ENCODE measurements at regions not wholly inside any gene's neighbourhood (a gene's known extent, or its start where the extent isn't known, plus 50 kb on each side); places are given as distances from the start of the nearest gene placed in this dataset.

DNA sequence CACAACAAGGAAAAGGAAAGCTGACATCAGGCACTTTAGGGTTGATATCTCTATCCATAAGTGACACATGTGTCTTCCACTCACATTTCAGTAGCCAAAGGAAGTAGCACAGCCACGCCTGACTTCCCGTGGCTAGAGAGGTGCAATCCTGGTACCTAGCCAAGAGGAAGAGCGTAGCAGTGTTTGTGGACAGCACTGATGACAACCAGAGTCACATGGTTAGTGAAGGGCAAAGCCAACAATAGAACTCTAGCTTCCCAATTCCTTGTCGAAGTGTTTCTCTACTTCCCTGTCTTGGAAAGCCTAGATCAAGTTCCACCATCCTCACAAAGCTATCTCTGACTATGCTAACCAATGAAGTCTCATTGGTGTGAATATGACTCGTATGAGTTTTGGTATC is 189.2 kb downstream of the RSL24D1 start:
- TF ChIP-seq, protein P1, sequence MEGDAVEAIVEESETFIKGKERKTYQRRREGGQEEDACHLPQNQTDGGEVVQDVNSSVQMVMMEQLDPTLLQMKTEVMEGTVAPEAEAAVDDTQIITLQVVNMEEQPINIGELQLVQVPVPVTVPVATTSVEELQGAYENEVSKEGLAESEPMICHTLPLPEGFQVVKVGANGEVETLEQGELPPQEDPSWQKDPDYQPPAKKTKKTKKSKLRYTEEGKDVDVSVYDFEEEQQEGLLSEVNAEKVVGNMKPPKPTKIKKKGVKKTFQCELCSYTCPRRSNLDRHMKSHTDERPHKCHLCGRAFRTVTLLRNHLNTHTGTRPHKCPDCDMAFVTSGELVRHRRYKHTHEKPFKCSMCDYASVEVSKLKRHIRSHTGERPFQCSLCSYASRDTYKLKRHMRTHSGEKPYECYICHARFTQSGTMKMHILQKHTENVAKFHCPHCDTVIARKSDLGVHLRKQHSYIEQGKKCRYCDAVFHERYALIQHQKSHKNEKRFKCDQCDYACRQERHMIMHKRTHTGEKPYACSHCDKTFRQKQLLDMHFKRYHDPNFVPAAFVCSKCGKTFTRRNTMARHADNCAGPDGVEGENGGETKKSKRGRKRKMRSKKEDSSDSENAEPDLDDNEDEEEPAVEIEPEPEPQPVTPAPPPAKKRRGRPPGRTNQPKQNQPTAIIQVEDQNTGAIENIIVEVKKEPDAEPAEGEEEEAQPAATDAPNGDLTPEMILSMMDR (conservative IDR thresholded peaks at IDR 0.05; ENCODE audit: low read depth, low read length), result no peak
- TF ChIP-seq EZH2phosphoT487 (IDR thresholded peaks at IDR 0.05; ENCODE audit: borderline replicate concordance, low read length), result no peak
